H9 (cell line): ENCODE measurements at regions not wholly inside any gene's neighbourhood (a gene's known extent, or its start where the extent isn't known, plus 50 kb on each side); places are given as distances from the start of the nearest gene placed in this dataset.

Experiments
- DNase-seq: peaks from one replicate; pipeline ENCODE4 v3.0.0-alpha.2; 2017
- H2AFZ ChIP-seq: one replicate; pipeline ENCODE4 v1.6.1; 2013; ENCODE audit warnings: mild to moderate bottlenecking, low read length, control low read depth, moderate library complexity
- H2AK5ac ChIP-seq: 2 replicates; pipeline ENCODE4 v1.6.1; 2013; ENCODE audit warnings: low read length, control low read depth, mixed read lengths; ENCODE audit not compliant: insufficient read length
- H2BK120ac ChIP-seq: one replicate; pipeline ENCODE4 v1.6.1; 2013; ENCODE audit warnings: low read depth, mild to moderate bottlenecking, low read length, control low read depth, inconsistent platforms; ENCODE audit not compliant: poor library complexity, severe bottlenecking
- H2BK12ac ChIP-seq: 2 replicates; pipeline ENCODE4 v1.6.1; 2013; ENCODE audit warnings: low read length, control low read depth, mixed read lengths, low read depth; ENCODE audit not compliant: insufficient read length
- H2BK15ac ChIP-seq: 2 replicates; pipeline ENCODE4 v1.6.1; 2013; ENCODE audit warnings: low read depth, low read length, control low read depth
- H2BK20ac ChIP-seq: one replicate; pipeline ENCODE4 v1.6.1; 2013; ENCODE audit warnings: low read depth, mild to moderate bottlenecking, low read length, control low read depth, inconsistent platforms; ENCODE audit not compliant: poor library complexity, severe bottlenecking
- H2BK5ac ChIP-seq: 2 replicates; pipeline ENCODE4 v1.6.1; 2013; ENCODE audit warnings: low read length, control low read depth, mixed read lengths; ENCODE audit not compliant: insufficient read length
- H3K14ac ChIP-seq: 2 replicates; pipeline ENCODE4 v1.6.1; 2013; ENCODE audit warnings: low read length, control low read depth; ENCODE audit not compliant: insufficient read depth
- H3K18ac ChIP-seq: 2 replicates; pipeline ENCODE4 v1.6.1; 2013; ENCODE audit warnings: low read depth, mild to moderate bottlenecking, mixed read lengths, low read length, control low read depth; ENCODE audit not compliant: insufficient read length
- H3K23ac ChIP-seq: 2 replicates; pipeline ENCODE4 v1.6.1; 2013; ENCODE audit warnings: low read length, control low read depth, mixed read lengths, low read depth; ENCODE audit not compliant: insufficient read length
- H3K23me2 ChIP-seq: 2 replicates; pipeline ENCODE4 v1.6.1; 2013; ENCODE audit warnings: low read depth, mild to moderate bottlenecking, mixed read lengths, low read length, control low read depth; ENCODE audit not compliant: insufficient read length, poor library complexity, severe bottlenecking
- H3K27ac ChIP-seq: 2 replicates; pipeline ENCODE4 v1.5.1; 2013; ENCODE audit warnings: low read length, control low read depth, mixed read lengths, low read depth; ENCODE audit not compliant: insufficient read length
- H3K27me3 ChIP-seq: 2 replicates; pipeline ENCODE4 v1.6.1; 2013; ENCODE audit warnings: low read length, control low read depth, inconsistent platforms; ENCODE audit not compliant: insufficient read depth
- H3K4ac ChIP-seq: 2 replicates; pipeline ENCODE4 v1.6.1; 2013; ENCODE audit warnings: low read depth, mild to moderate bottlenecking, control low read depth, inconsistent platforms, low read length, moderate library complexity
- H3K4me1 ChIP-seq: 2 replicates; pipeline ENCODE4 v1.6.1; 2013; ENCODE audit warnings: low read length, control low read depth, inconsistent platforms; ENCODE audit not compliant: insufficient read depth
- H3K4me2 ChIP-seq: 2 replicates; pipeline ENCODE4 v1.6.1; 2013; ENCODE audit warnings: low read length, control low read depth, mixed read lengths; ENCODE audit not compliant: insufficient read length, insufficient read depth
- H3K56ac ChIP-seq: 2 replicates; pipeline ENCODE4 v1.6.1; 2013; ENCODE audit warnings: low read depth, mild to moderate bottlenecking, mixed read lengths, low read length, control low read depth; ENCODE audit not compliant: insufficient read length
- H3K79me1 ChIP-seq: 2 replicates; pipeline ENCODE4 v1.6.1; 2013; ENCODE audit warnings: low read depth, mild to moderate bottlenecking, moderate library complexity, low read length, control low read depth, inconsistent platforms; ENCODE audit not compliant: insufficient read depth, poor library complexity, severe bottlenecking
- H3K79me2 ChIP-seq: 2 replicates; pipeline ENCODE4 v1.6.1; 2013; ENCODE audit warnings: low read length, control low read depth, inconsistent platforms; ENCODE audit not compliant: insufficient read depth
- H3K9ac ChIP-seq: 2 replicates; pipeline ENCODE4 v1.6.1; 2013; ENCODE audit warnings: low read length, control low read depth, mixed read lengths; ENCODE audit not compliant: insufficient read length; ENCODE audit errors: extremely low read depth
- H3K9me3 ChIP-seq: one replicate; pipeline ENCODE4 v1.6.1; 2013; ENCODE audit warnings: low read depth, low read length, inconsistent platforms; ENCODE audit not compliant: control insufficient read depth
- H3T11ph ChIP-seq: one replicate; pipeline ENCODE4 v1.6.1; 2013; ENCODE audit warnings: mild to moderate bottlenecking, low read length, control low read depth, inconsistent platforms
- H4K20me1 ChIP-seq: one replicate; pipeline ENCODE4 v1.6.1; 2013; ENCODE audit not compliant: control insufficient read depth, insufficient read length, insufficient read depth
- H4K5ac ChIP-seq: 2 replicates; pipeline ENCODE4 v1.6.1; 2013; ENCODE audit warnings: low read depth, mild to moderate bottlenecking, mixed read lengths, low read length, control low read depth; ENCODE audit not compliant: insufficient read length
- H4K8ac ChIP-seq: replicated peaks from 2 replicates; pipeline ENCODE4 v1.6.1; 2013; ENCODE audit warnings: low read length, control low read depth, mixed read lengths, low read depth; ENCODE audit not compliant: insufficient read length
- H4K91ac ChIP-seq: 2 replicates; pipeline ENCODE4 v1.6.1; 2013; ENCODE audit warnings: low read depth, mild to moderate bottlenecking, moderate library complexity, mixed read lengths, low read length, control low read depth; ENCODE audit not compliant: insufficient read length
- H3K27ac Mint-ChIP-seq, 3 experiments: 2 replicates in 2 of 3; 3 replicates in 1 of 3; pipeline ENCODE4 v1.8.0; 2020 to 2021; ENCODE audit warnings: mixed read lengths in 3 of 3, mild to moderate bottlenecking in 1 of 3, moderate library complexity in 1 of 3
- H3K27me3 Mint-ChIP-seq: 2 replicates; pipeline ENCODE4 v1.8.0; 2021; ENCODE audit warnings: low read depth, mild to moderate bottlenecking, moderate library complexity, mixed read lengths
- H3K36me3 Mint-ChIP-seq, 3 experiments: 2 replicates in 2 of 3; 3 replicates in 1 of 3; pipeline ENCODE4 v1.8.0; 2020 to 2021; ENCODE audit warnings: low read depth in 3 of 3, mixed read lengths in 3 of 3; ENCODE audit not compliant: insufficient read depth in 1 of 3
- H3K4me1 Mint-ChIP-seq, 2 experiments: 2 replicates each; pipeline ENCODE4 v1.8.0; 2020; ENCODE audit warnings: mixed read lengths in 2 of 2
- H3K4me3 Mint-ChIP-seq, 2 experiments: 2 replicates in 1 of 2; 3 replicates in 1 of 2; pipeline ENCODE4 v1.8.0; 2020 to 2021; ENCODE audit warnings: mild to moderate bottlenecking in 2 of 2, mixed read lengths in 2 of 2, moderate library complexity in 1 of 2
- H3K9me3 Mint-ChIP-seq, 2 experiments: 2 replicates in 1 of 2; 3 replicates in 1 of 2; pipeline ENCODE4 v1.8.0; 2020; ENCODE audit warnings: mild to moderate bottlenecking in 2 of 2, mixed read lengths in 2 of 2, moderate library complexity in 1 of 2
- WGBS: extraction: QIAGEN DNeasy Blood & Tissue Kit; methylation state at CpG from one replicate; pipeline ENCODE4 v1.1.7; 2013; ENCODE audit warnings: missing lambda C conversion rate, low lambda C conversion rate, mixed read lengths; ENCODE audit not compliant: insufficient read length; ENCODE audit errors: extremely low coverage; 5-methylcytosine and 5-hydroxymethylcytosine counted together
- TF ChIP-seq, protein P1 (sequence below): fragments of 200-600 bp; sonication (generic); conservative IDR thresholded peaks from 3 replicates; pipeline ENCODE4 v1.8.0; 2021; ENCODE audit warnings: antibody characterized with exemption, mild to moderate bottlenecking

DNA sequence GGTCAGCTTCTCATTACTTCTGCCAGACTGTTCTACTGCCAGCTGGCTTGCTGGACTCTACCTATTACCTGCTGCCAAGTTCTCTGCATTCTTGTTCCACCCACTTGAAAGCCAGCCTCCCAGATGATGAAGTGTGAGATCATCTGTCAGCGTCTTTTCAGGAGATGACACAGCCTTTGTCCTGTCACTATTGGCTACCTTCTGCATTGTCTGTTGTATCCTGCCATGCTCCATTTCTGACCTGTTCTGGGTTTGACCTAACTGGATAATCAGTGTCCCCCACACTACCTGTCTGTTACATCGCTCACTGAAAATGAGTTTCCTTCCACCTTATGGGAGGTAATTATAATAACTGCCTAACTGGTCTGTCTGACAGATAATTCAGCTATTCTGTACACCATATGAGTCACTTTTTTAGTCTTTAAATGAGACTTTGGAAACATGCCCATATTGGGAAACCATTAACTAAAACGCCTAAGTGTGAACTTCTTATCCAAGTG is 520.6 kb downstream of the METTL4 start:
- H3K9ac ChIP-seq: no peak overlapping the region
- Mint-ChIP-seq H3K4me3 (no peak overlapping the region; a peak in 1 of 5 replicates), H3K9me3 (peaks cover 2 to 3% of the 10 kb centered on the region in 2 experiments; a peak in 2 of 5 replicates), H3K27me3 (no peaks in the 10 kb centered on the region; the same call in 1 of the 2 replicates), H3K36me3 (peaks cover 0 to 4% (median 3%) of the 10 kb centered on the region in 3 experiments; a peak in 2 of 7 replicates), H3K27ac (no peak overlapping the region), H3K4me1 (no peaks in the 10 kb centered on the region)
- no peak overlapping the region for H3K4ac ChIP-seq
- H2BK12ac ChIP-seq: no peak overlapping the region
- H2BK15ac ChIP-seq: no peak overlapping the region
- no peaks in the 10 kb centered on the region for H4K20me1 ChIP-seq
- no CpG with 5 or more reads among the region's 3 CpGs for WGBS
- H3K18ac ChIP-seq: no peak overlapping the region
- H3K14ac ChIP-seq: no peak overlapping the region
- no peak overlapping the region for H3K4me2 ChIP-seq
- no peak overlapping the region for H4K91ac ChIP-seq
- no peaks in the 10 kb centered on the region for H3K4me1 ChIP-seq
- no peak overlapping the region for H4K5ac ChIP-seq
- H3T11ph ChIP-seq: no peak overlapping the region
- no peak overlapping the region for H2AFZ ChIP-seq
- no peaks in the 10 kb centered on the region for H3K9me3 ChIP-seq
- H3K23me2 ChIP-seq: no peaks in the 10 kb centered on the region
- no peak overlapping the region for H2BK5ac ChIP-seq
- H3K79me1 ChIP-seq: no peaks in the 10 kb centered on the region
- H2AK5ac ChIP-seq: no peak overlapping the region
- H4K8ac ChIP-seq: no peak overlapping the region
- DNase-seq: no peak
- no peaks in the 10 kb centered on the region for H3K79me2 ChIP-seq
- H3K27ac ChIP-seq: no peak overlapping the region
- H3K56ac ChIP-seq: no peak overlapping the region
- no peak overlapping the region for H2BK120ac ChIP-seq
- no peak overlapping the region for H3K23ac ChIP-seq
- no peak overlapping the region for H2BK20ac ChIP-seq
- TF ChIP-seq, protein P1, sequence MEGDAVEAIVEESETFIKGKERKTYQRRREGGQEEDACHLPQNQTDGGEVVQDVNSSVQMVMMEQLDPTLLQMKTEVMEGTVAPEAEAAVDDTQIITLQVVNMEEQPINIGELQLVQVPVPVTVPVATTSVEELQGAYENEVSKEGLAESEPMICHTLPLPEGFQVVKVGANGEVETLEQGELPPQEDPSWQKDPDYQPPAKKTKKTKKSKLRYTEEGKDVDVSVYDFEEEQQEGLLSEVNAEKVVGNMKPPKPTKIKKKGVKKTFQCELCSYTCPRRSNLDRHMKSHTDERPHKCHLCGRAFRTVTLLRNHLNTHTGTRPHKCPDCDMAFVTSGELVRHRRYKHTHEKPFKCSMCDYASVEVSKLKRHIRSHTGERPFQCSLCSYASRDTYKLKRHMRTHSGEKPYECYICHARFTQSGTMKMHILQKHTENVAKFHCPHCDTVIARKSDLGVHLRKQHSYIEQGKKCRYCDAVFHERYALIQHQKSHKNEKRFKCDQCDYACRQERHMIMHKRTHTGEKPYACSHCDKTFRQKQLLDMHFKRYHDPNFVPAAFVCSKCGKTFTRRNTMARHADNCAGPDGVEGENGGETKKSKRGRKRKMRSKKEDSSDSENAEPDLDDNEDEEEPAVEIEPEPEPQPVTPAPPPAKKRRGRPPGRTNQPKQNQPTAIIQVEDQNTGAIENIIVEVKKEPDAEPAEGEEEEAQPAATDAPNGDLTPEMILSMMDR: no peak
- no peaks in the 10 kb centered on the region for H3K27me3 ChIP-seq
